GM21367 (cell line): ENCODE measurements at regions not wholly inside any gene's neighbourhood (a gene's known extent, or its start where the extent isn't known, plus 50 kb on each side); places are given as distances from the start of the nearest gene placed in this dataset.
"Not testable (repeated sequence)": the region's sequence is repeated elsewhere in the genome, so short reads cannot be mapped to it uniquely, and the experiment has no call there.

Source experiments
- ATAC-seq: cut with Tn5 transposase; IDR thresholded peaks from one replicate; pipeline ENCODE4 v1.9.1; 2021; ENCODE audit not compliant: unreplicated experiment

DNA sequence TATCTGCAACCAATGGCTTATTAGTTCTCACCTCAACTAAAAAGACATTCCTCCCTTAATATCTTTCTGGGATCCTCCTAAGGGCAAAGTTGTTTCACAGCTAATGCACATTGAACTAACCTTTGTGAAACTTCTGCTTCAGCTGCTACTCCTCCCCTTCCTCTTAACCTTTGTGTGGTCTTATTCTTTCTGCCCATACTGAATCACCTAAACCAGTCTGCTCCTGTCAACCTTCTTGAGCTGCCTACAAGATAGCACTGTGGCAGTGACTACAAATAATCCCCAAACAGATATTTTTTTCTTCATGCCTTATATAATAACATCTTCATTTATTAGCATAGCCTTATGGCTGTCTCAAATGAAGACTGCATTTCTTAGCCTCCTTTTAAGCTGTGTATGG, 1077.4 kb upstream of the ATXN7L3B start:
- no peak for ATAC-seq

GRCh38 chr12:73465106-73465505, 1072.5 kb upstream of the ATXN7L3B start:
- ATAC-seq, result no peak

- ATAC-seq, result no peak
Observed at GRCh38 chr12:73486256-73486655, 1051.4 kb upstream of the ATXN7L3B start.

GRCh38 chr12:73506611-73507010, 1031.0 kb upstream of the ATXN7L3B start:
- ATAC-seq, result no peak

DNA sequence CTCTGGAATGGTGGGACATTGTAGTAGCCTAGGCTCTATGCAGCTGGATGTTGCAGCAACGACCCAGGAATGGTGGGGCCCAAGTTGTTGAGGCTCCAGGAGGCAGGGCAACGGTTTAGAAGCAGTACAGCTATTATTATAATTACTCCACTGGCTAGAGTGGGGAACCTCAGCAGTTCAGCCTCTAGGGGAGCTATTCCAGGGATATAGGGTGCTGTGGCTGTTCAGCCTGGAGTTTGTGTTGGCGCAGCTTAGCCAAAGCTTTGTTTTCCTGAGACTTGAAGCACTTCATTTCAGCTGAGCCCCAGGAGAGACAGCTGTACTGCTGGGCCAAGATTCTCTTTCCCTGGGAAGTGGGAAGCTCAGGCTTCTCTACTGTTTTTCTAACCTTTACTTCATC, 1023.0 kb upstream of the ATXN7L3B start:
- ATAC-seq, result no peak

DNA sequence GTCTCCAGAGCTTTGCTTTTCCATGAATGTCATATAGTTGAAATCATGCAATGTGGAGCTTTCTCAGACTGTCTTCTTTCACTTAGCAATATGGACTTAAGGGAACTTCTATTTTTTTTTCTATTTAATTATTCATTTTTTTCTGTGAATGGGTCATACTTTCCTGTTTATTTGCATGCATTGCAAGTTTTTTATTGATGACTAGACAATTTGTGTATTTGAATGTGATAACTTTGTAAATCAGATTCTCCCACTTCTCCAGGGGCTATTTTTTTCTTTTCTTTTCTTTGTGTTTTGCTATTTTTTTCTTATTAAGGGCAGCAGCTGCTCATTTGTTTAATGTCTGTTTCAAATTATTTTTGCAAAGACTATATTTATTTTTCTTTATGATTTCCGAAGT, 1019.8 kb upstream of the ATXN7L3B start:
- no peak for ATAC-seq

GRCh38 chr12:73529231-73529630, 1008.4 kb upstream of the ATXN7L3B start:
- no peak for ATAC-seq

DNA sequence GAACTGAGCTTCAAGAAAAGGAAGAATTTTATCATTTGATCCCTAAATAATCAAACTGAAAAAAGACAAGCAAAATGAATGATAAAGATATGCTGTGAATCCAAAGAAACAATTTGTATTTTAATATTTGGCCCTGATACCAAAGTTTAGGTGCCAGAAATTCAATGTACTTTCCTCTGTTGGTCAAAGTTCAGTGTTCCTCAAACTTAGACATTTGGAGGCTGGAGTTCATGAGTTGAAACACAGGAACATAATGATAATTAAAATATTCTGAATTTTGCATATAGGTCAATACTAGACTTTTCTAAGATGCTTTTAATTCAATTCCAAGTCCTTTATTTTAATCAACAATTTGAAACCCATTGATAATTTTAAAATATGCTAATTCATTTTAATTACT, 1007.7 kb upstream of the ATXN7L3B start:
- no peak for ATAC-seq

DNA sequence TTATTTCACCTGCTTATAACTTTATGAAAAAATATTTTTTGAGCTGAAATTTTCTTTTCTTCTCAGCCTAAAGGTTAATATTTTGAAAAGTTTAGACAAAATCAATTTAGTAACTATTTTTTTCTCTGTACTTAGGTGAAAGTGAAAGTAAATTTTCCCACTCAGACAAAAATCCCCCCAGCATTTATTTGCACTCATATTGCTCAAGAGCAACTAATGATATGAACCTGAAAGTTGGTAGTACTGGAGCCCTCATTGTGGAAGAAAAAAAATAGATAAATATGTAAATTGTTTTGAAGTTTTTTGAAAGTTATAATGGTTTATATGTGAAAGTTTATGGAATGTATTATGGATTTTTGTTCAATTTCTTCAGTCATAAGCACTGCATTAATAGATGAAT, 1005.9 kb upstream of the ATXN7L3B start:
- no peak for ATAC-seq

GRCh38 chr12:73547421-73547820, 990.2 kb upstream of the ATXN7L3B start:
- ATAC-seq, result no peak

- ATAC-seq, result no peak
Observed at GRCh38 chr12:73585136-73585535, 952.5 kb upstream of the ATXN7L3B start.

DNA sequence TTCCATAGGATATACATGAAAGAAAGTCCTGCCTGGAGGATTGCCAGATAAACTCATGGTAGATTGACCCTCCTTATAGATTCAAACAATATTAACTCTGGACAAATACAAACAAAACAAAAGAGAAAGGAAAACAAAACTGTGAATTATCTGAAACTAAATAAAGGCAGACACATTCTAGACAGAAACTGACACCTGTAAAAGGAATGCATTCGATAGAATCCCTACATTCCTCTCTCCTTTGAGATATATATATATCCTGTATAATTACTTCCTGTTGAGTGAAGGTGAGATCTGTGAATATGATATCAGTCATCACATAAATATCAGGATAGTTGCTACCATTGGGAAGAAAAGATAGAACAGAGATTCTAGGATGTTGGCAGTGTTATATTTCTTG, 948.4 kb upstream of the ATXN7L3B start:
- no peak for ATAC-seq

GRCh38 chr12:73598626-73599025, 939.0 kb upstream of the ATXN7L3B start:
- no peak for ATAC-seq

- no peak for ATAC-seq
Observed at GRCh38 chr12:73599268-73599667, 938.4 kb upstream of the ATXN7L3B start.

DNA sequence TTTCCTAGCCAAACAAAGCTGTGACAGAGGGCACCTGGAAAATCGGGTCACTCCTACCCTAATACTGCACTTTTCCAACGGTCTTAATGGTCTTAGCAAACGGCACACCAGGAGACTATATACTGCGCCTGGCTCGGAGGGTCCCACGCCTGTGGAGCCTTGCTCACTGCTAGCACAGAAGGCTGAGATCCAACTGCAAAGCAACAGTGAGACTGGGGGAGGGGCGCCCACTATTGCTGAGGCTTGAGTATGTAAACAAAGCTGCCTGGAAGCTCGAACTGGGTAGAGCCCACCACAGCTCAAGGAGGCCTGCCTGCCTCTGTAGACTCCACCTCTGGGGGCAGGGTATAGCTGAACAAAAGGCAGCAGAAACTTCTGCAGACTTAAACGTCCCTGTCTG, 931.7 kb upstream of the ATXN7L3B start:
- ATAC-seq, result not testable (repeated sequence)

- no peak for ATAC-seq
Observed at GRCh38 chr12:73612551-73612950, 925.1 kb upstream of the ATXN7L3B start.

DNA sequence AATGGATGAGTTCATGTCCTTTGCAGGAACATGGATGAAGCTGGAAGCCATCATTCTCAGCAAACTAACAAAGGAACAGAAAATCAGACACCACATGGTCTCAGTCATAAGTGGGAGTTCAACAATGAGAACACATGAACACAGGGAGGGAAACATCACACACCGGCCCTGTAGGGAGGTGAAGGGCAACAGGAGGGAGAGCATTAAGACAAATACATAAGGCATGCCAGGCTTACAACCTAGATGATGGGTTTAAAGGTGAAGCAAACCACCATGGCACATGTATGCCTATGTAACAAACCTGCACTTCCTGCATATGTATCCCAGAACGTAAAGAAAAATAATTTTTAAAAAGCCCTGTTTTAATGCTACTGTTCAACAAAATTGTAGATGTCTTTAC, 914.2 kb upstream of the ATXN7L3B start:
- no peak for ATAC-seq

- ATAC-seq, result no peak
Observed at GRCh38 chr12:73625226-73625625, 912.4 kb upstream of the ATXN7L3B start.

DNA sequence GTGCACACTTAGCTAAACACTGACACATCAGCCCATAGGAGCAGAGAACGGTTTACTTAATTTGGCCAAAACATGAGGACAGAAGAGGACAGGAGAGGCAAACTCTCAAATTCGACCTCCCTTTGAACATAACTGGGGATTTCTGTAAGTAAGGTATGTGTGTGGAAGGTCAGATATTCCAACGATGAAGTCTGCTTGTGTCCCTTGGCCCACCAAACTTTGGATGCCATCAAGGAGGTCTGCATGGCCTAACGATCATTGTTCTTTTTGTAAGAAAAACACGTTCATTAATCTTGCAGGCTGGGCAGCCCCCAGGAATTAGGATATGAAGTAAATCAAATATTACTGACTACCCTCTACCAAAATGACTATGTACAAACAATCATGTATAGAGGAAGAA, 908.5 kb upstream of the ATXN7L3B start:
- ATAC-seq, result no peak

DNA sequence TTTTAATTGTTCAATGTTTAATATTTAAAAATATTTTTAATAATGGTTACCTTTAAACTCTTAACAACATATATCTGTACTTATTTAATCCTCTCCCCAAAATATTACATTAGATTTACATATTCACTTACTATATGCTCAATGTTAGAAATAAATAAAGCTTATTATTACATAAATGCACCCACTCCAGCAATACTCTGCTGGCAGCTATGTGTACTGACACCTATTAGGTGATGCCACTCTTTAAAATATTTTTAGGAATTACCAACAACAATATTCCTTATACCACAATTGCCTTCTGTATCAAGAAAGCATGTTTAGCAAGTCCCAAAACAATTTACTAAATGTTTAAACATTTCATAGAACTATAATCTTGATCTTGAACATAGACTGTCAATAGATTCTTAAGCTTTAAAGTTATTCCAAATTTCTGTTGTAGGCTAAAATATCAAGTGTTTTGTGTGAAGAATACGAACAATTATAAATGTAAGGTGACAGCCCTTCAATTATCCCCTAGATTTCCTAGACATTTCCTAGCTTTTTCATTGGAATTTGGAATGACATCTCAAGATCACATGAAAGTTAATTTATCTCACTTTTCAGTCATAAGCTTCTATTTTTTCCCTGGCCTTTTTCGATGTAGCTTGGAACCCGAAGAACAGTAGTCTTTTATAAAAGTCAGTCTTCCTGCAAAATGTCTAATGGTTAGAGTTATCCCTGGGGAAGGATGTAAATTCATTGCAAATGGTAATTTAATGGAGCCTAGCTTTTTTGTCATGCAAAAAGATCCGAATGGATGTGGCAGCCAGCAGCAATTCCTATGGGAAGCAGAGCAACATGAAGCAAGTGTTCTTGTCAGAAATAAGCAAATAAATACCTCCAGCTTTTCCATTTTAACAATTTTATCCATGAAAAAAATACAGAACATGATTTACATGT, 907.5 kb upstream of the ATXN7L3B start:
- ATAC-seq, result no peak

- ATAC-seq, result no peak
Observed at GRCh38 chr12:73632191-73632590, 905.4 kb upstream of the ATXN7L3B start.

DNA sequence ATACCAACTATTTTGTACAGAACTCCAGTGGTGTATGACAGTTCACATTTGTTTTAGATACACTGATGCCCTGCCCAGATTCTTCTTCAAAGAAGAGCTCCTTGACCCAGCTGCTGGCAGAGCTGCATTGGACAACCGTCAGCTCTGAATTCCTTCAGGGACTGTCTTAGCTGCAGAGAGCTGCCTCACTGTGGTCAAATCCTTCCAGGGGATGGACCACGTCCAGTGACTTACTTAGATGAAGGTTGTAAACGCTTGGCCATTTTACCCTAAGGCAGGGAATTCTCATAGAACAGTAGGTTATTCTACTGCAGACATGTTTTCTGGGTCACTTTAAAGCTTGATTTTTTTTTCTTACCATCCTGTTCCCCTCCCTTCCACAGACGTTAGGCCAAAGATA, 905.0 kb upstream of the ATXN7L3B start:
- ATAC-seq, result no peak

DNA sequence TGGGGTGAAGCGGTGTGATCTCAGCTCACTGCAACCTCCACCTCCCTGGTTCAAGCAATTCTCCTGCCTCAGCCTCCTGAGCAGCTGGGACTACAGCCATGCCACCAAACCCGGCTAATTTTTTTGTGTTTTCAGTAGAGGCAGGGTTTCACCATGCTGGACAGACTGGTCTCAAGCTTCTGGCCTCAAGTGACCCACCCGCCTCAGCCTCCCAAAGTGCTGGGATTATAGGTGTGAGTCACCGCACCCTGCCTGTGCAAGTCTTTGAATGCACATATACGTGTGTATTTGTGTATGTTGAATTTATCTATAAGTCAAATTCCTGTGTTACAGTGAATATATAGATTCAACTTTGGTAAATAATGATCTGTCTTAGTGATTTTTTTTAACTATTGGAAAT, 898.2 kb upstream of the ATXN7L3B start:
- not testable (repeated sequence) for ATAC-seq
